AG09319 (cell line): ENCODE measurements at regions not wholly inside any gene's neighbourhood (a gene's known extent, or its start where the extent isn't known, plus 50 kb on each side); places are given as distances from the start of the nearest gene placed in this dataset.

Experiments
- DNase-seq: peaks from one replicate; pipeline ENCODE4 v3.0.0-alpha.2; 2010; ENCODE audit warnings: low read depth; ENCODE audit errors: extremely low read depth
- CTCF ChIP-seq: IDR thresholded peaks from 2 replicates; pipeline ENCODE4 v1.5.1; 2011; ENCODE audit warnings: low read depth, mild to moderate bottlenecking, inconsistent platforms, low read length, moderate library complexity

GRCh38 chr4:152224223-152224622 is 311.7 kb downstream of the FBXW7 start:
- no peak for TF ChIP-seq CTCF
- no peak for DNase-seq

DNA sequence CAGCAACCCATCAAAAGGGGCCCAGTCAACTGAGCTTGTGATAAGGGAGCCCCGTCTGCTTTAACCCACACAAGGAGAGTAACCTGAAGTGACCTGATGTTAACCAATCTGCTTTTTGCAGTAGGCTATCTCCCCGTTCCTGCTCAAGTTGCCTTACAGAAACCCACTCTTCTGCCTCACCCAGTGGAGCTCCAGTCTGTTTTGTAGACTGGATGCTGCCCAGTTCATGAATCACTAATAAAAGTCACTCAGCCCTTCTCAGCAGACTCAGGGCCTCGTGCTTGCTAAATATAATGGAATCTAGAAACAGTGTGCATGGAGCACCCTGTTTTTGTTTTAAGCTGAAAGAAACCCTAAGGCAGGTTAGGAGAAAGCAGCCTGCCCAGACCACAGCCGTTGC is 312.3 kb downstream of the FBXW7 start:
- no peak for TF ChIP-seq CTCF

GRCh38 chr4:152221816-152222516 is 313.9 kb downstream of the FBXW7 start:
- no peak for DNase-seq
- no peak for TF ChIP-seq CTCF

More for the DNA sequence above, 312.3 kb downstream of the FBXW7 start:
- DNase-seq: no peak

GRCh38 chr4:152220201-152220666 is 315.7 kb downstream of the FBXW7 start:
- TF ChIP-seq CTCF: no peak
- DNase-seq: no peak

GRCh38 chr4:152218576-152218975 is 317.3 kb downstream of the FBXW7 start:
- no peak for TF ChIP-seq CTCF
- DNase-seq: no peak

- TF ChIP-seq CTCF: no peak
Observed at GRCh38 chr4:152217896-152218295, 318.0 kb downstream of the FBXW7 start.

DNA sequence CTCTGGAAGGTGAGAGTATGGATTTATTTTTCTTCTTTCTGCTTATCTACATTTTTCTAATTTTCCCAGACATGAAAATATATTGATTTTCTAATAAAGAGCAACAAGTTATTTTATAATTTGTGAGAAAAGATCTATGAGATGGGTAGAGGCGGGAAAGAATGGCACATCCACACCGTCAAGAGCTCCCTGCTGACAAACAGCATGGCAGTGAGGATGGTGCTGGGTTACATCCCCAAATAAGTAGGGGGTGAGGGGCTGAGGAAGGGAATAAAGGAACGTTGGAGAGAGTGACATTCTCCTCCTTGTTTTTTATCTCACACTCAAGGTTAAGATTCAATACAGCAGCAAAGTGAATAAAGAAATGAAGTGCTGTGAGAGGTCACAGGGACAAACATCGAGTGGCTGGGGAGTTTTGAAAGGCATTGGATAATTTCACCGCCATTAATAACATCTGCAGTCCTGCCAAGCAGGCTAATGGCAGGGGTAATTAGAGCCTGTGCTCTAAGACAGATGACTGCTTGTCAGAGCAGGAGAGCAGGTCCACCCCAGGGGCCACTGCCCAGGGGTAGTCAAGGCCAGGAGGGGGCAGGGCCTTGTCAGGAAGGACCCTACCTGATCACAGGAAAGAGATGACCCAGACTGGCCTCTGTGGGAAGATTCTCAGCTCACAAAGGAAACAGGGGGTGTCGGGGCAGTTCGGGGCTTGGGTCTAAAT is 323.8 kb downstream of the FBXW7 start:
- no peak for TF ChIP-seq CTCF
- no peak for DNase-seq

More at GRCh38 chr4:152217896-152218295, 318.0 kb downstream of the FBXW7 start:
- no peak for DNase-seq
